HEK293T (cell line): ENCODE measurements at regions not wholly inside any gene's neighbourhood (a gene's known extent, or its start where the extent isn't known, plus 50 kb on each side); places are given as distances from the start of the nearest gene placed in this dataset.

Source experiments
- CTCF ChIA-PET: fragments of 350-600 bp; formaldehyde crosslinking; extraction: SDS; loops from one replicate; lab custom pipeline; 2021; ENCODE audit warnings: antibody characterized with exemption, inconsistent platforms; lab: Yijun Ruan, JAX
- POLR2A ChIA-PET: fragments of 350-600 bp; formaldehyde crosslinking; extraction: SDS; loops from one replicate; lab custom pipeline; 2020; ENCODE audit warnings: antibody characterized with exemption, inconsistent platforms; lab: Yijun Ruan, JAX
- DNase-seq: peaks from one replicate; pipeline ENCODE4 v3.0.0; 2012; ENCODE audit warnings: mixed read lengths; ENCODE audit errors: extremely low spot score
- ARNT ChIP-seq: fragments of 450-650 bp; IDR thresholded peaks from 2 replicates; pipeline ENCODE4 v1.6.1; 2017; ENCODE audit warnings: mild to moderate bottlenecking
- BHLHE40 ChIP-seq: fragments of 450-650 bp; IDR thresholded peaks from 2 replicates; pipeline ENCODE4 v1.6.1; 2016; ENCODE audit warnings: mild to moderate bottlenecking, moderate library complexity, borderline replicate concordance
- CTBP1 ChIP-seq: fragments of 450-650 bp; IDR thresholded peaks from 2 replicates; pipeline ENCODE4 v1.6.1; 2016; ENCODE audit warnings: borderline replicate concordance
- ELF4 ChIP-seq: fragments of 450-650 bp; IDR thresholded peaks from 2 replicates; pipeline ENCODE4 v1.6.1; 2017; ENCODE audit warnings: antibody characterized with exemption
- FOXA1 ChIP-seq: fragments of 450-650 bp; IDR thresholded peaks from 2 replicates; pipeline ENCODE4 v1.6.1; 2016; ENCODE audit warnings: mild to moderate bottlenecking
- FOXK2 ChIP-seq: fragments of 450-650 bp; IDR thresholded peaks from 2 replicates; pipeline ENCODE4 v1.6.1; 2016; ENCODE audit warnings: mild to moderate bottlenecking
- FOXM1 ChIP-seq: fragments of 450-650 bp; IDR thresholded peaks from 2 replicates; pipeline ENCODE4 v1.6.1; 2017; ENCODE audit warnings: mild to moderate bottlenecking, borderline replicate concordance
- HDGF ChIP-seq: fragments of 450-650 bp; IDR thresholded peaks from 2 replicates; pipeline ENCODE4 v1.6.1; 2017; ENCODE audit warnings: antibody characterized with exemption, borderline replicate concordance
- L3MBTL2 ChIP-seq: fragments of 450-650 bp; conservative IDR thresholded peaks from 2 replicates; pipeline ENCODE4 v1.6.1; 2016; ENCODE audit warnings: mild to moderate bottlenecking
- LEF1 ChIP-seq: fragments of 450-650 bp; IDR thresholded peaks from 2 replicates; pipeline ENCODE4 v1.6.1; 2017; ENCODE audit warnings: mild to moderate bottlenecking, borderline replicate concordance
- NFRKB ChIP-seq: fragments of 450-650 bp; IDR thresholded peaks from 2 replicates; pipeline ENCODE4 v1.6.1; 2016; ENCODE audit warnings: mild to moderate bottlenecking, moderate library complexity
- PKNOX1 ChIP-seq: fragments of 450-650 bp; IDR thresholded peaks from 2 replicates; pipeline ENCODE4 v1.6.1; 2016
- SP1 ChIP-seq: fragments of 450-650 bp; IDR thresholded peaks from 2 replicates; pipeline ENCODE4 v1.6.1; 2017
- SUZ12 ChIP-seq: fragments of 450-650 bp; IDR thresholded peaks from 2 replicates; pipeline ENCODE4 v1.6.1; 2016; ENCODE audit warnings: mild to moderate bottlenecking
- TARDBP ChIP-seq: fragments of 450-650 bp; IDR thresholded peaks from 2 replicates; pipeline ENCODE4 v1.6.1; 2016
- ZNF384 ChIP-seq: fragments of 450-650 bp; IDR thresholded peaks from 2 replicates; pipeline ENCODE4 v1.6.1; 2016

DNA sequence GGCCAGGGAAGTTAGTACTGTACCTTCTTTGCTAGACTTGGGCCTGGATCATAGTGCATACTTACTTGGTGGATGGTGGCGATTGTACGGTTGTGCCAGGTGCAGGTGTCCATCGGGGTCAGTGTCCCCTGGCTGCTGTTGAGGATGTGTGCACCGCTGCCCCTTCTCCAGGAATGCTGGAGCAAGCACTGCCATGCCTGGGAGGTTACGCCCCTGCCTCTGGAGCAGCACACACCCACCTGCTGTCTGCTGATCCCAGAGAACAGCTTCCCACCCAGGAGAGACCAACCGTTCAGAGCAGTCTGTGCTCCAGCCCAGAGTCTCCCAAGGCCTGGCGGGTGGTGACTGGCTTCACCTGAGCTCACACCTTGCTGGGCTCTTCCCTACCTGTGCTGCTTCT, 286.8 kb upstream of the HS6ST1 start:
- CTCF ChIA-PET: no interaction called here

DNA sequence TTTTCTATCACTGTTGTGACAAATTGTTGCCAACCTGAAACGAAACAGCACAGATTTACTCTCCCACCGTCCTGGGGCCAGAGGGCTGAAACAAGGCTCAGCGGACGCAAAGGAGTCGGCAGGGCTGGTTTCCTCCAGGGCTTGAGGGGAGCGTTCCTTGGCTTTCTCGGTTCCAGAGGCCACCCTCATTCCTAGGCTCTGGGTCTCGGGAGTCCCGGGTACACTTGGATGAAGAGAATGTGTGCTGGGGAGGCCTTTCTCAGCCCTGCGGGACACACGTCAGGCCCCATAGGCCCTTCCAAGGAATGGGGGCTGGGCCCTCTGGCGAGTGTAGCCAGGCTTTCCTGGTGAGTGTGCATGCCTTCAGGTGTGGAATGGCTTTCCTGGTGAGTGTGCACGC, 287.3 kb upstream of the HS6ST1 start:
- no peak for DNase-seq
- TF ChIP-seq SP1 (no peak), FOXA1 (no peak), PKNOX1 (no peak), FOXM1 (no peak), FOXK2 (no peak), ZNF384 (no peak), TARDBP (no peak), BHLHE40 (no peak), ELF4 (no peak), HDGF (no peak), ARNT (no peak), L3MBTL2 (no peak), SUZ12 (no peak), LEF1 (no peak)
- CTCF ChIA-PET: no interaction called here
- POLR2A ChIA-PET: no interaction called here

More for the DNA sequence above, 286.8 kb upstream of the HS6ST1 start:
- DNase-seq: no peak
- no peak for TF ChIP-seq ARNT
- no peak for TF ChIP-seq FOXM1
- no peak for TF ChIP-seq BHLHE40
- TF ChIP-seq FOXK2: no peak
- no peak for TF ChIP-seq ZNF384
- no peak for TF ChIP-seq PKNOX1
- TF ChIP-seq LEF1: no peak
- TF ChIP-seq TARDBP: no peak
- TF ChIP-seq ELF4: no peak
- TF ChIP-seq SUZ12: no peak
- no peak for TF ChIP-seq CTBP1
- no peak for TF ChIP-seq L3MBTL2
- no peak for TF ChIP-seq NFRKB
- POLR2A ChIA-PET: no interaction called here

DNA sequence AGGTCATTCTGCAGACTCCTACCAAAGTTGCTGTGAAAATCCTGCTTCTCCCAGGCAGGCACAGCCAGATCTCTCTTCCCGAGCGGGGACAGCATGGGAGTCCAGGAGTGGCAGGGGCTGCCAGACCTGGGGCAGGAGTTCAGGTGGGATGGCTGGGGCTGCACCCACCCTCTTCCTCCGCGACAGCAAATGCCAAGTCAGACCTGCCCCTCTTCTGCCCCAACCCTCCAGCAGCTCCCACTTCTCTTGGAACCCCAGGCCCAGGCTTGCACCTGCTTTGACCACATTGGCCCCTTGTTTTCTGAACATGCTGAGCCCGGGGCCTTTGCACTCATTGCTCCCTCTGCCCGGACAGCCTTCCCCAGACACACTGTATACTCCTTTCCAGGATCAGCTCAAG, 288.2 kb upstream of the HS6ST1 start:
- ChIA-PET POLR2A (no interaction called here), CTCF (no interaction called here)
- TF ChIP-seq NFRKB (no peak), FOXA1 (no peak), L3MBTL2 (no peak), FOXM1 (no peak), ELF4 (no peak), CTBP1 (no peak), ARNT (no peak), FOXK2 (no peak), PKNOX1 (no peak), SP1 (no peak)
- DNase-seq: no peak

- CTCF ChIA-PET: no interaction called here
- no peak for DNase-seq
- no peak for TF ChIP-seq PKNOX1
- no peak for TF ChIP-seq ZNF384
- no peak for TF ChIP-seq SUZ12
- no peak for TF ChIP-seq FOXK2
- no peak for TF ChIP-seq BHLHE40
- TF ChIP-seq ELF4: no peak
- no peak for TF ChIP-seq L3MBTL2
- no peak for TF ChIP-seq HDGF
- TF ChIP-seq TARDBP: no peak
- POLR2A ChIA-PET: no interaction called here
Measured at GRCh38 chr2:128607440-128607839, 288.8 kb upstream of the HS6ST1 start.

GRCh38 chr2:128607911-128608506, 289.3 kb upstream of the HS6ST1 start:
- CTCF ChIA-PET: no interaction called here
- POLR2A ChIA-PET: no interaction called here
- no peak for DNase-seq
- TF ChIP-seq FOXA1: no peak
- TF ChIP-seq ZNF384: no peak
- TF ChIP-seq ELF4: no peak
- TF ChIP-seq LEF1: no peak
- no peak for TF ChIP-seq PKNOX1
- TF ChIP-seq FOXM1: no peak
- TF ChIP-seq SUZ12: no peak
- no peak for TF ChIP-seq NFRKB
- no peak for TF ChIP-seq TARDBP
- no peak for TF ChIP-seq BHLHE40
- TF ChIP-seq L3MBTL2: no peak
- TF ChIP-seq FOXK2: no peak
- no peak for TF ChIP-seq HDGF
- TF ChIP-seq SP1: no peak
